ENCODE measurements at regions not wholly inside any gene's neighbourhood (a gene's known extent, or its start where the extent isn't known, plus 50 kb on each side); places are given as distances from the start of the nearest gene placed in this dataset.
"Not testable (repeated sequence)": the region's sequence is repeated elsewhere in the genome, so short reads cannot be mapped to it uniquely, and the experiment has no call there.

DNA sequence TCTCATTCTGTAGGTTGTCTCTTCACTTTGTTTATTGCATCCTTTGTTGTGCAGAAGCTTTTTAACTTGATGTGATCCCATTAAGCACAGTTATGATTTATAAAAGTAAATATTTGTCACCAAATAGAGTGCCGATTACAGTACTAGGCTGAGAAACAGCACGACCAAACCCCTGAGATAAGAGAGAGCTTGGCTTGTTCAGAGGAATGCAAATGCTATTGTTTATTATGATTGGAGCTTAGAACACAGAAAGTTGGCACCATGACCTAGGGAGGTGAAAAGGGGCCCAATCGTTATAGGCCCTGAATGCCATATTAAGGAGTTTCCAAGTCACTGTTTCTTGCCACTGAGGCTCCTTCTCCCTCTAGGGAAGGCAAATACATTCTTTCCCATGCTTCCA is 214.9 kb downstream of the KITLG start:
- Mint-ChIP-seq H3K9me3 (no peaks in the 10 kb centered on the region), H3K27me3 (no peaks in the 10 kb centered on the region), H3K4me3 (no peak overlapping the region), H3K27ac (no peak overlapping the region), H3K4me1 (ENCODE audit: low read depth) (no peaks in the 10 kb centered on the region), H3K36me3 (ENCODE audit: low read depth) (no peaks in the 10 kb centered on the region)
- ATAC-seq (ENCODE audit: poor library complexity) (no peak), DNase-seq (no peak)
- POLR2A ChIA-PET, result no interaction called here
- Histone ChIP-seq H3K4me3 (ENCODE audit: low read length) (no peak overlapping the region), H3K27ac (ENCODE audit: low read depth in 1 of 2, low read length in 2 of 2) (no peak overlapping the region), H3K36me3 (ENCODE audit: insufficient read depth, low read length) (no peaks in the 10 kb centered on the region), H3K27me3 (ENCODE audit: control insufficient read depth in 1 of 2, insufficient read depth in 2 of 2, low read length in 2 of 2) (no peaks in the 10 kb centered on the region), H3K4me1 (ENCODE audit: insufficient read depth, low read length) (no peaks in the 10 kb centered on the region), H3K9me3 (ENCODE audit: control insufficient read depth in 1 of 2, insufficient read depth in 1 of 2, low read length in 2 of 2) (no peaks in the 10 kb centered on the region)
- CTCF ChIA-PET, result no interaction called here
- intact Hi-C loops (cut with DNase I, micrococcal nuclease), result no loop called here
- TF ChIP-seq, protein P1, sequence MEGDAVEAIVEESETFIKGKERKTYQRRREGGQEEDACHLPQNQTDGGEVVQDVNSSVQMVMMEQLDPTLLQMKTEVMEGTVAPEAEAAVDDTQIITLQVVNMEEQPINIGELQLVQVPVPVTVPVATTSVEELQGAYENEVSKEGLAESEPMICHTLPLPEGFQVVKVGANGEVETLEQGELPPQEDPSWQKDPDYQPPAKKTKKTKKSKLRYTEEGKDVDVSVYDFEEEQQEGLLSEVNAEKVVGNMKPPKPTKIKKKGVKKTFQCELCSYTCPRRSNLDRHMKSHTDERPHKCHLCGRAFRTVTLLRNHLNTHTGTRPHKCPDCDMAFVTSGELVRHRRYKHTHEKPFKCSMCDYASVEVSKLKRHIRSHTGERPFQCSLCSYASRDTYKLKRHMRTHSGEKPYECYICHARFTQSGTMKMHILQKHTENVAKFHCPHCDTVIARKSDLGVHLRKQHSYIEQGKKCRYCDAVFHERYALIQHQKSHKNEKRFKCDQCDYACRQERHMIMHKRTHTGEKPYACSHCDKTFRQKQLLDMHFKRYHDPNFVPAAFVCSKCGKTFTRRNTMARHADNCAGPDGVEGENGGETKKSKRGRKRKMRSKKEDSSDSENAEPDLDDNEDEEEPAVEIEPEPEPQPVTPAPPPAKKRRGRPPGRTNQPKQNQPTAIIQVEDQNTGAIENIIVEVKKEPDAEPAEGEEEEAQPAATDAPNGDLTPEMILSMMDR (IDR thresholded peaks at IDR 0.05), result no peak

- intact Hi-C loops (cut with DNase I, micrococcal nuclease), result no loop called here
- Histone ChIP-seq H3K36me3 (ENCODE audit: insufficient read depth, low read length) (no peaks in the 10 kb centered on the region), H3K4me1 (ENCODE audit: insufficient read depth, low read length) (no peaks in the 10 kb centered on the region), H3K9me3 (ENCODE audit: control insufficient read depth in 1 of 2, insufficient read depth in 1 of 2, low read length in 2 of 2) (no peaks in the 10 kb centered on the region), H3K4me3 (ENCODE audit: low read length) (no peak overlapping the region), H3K27me3 (ENCODE audit: control insufficient read depth in 1 of 2, insufficient read depth in 2 of 2, low read length in 2 of 2) (no peaks in the 10 kb centered on the region), H3K27ac (ENCODE audit: low read depth in 1 of 2, low read length in 2 of 2) (no peak overlapping the region)
- Mint-ChIP-seq H3K4me1 (ENCODE audit: low read depth) (no peaks in the 10 kb centered on the region), H3K27ac (no peak overlapping the region), H3K9me3 (no peaks in the 10 kb centered on the region), H3K4me3 (no peak overlapping the region), H3K36me3 (ENCODE audit: low read depth) (no peaks in the 10 kb centered on the region), H3K27me3 (no peaks in the 10 kb centered on the region)
- POLR2A ChIA-PET, result no interaction called here
- DNase-seq (no peak), ATAC-seq (ENCODE audit: poor library complexity) (no peak)
- TF ChIP-seq, protein P1 (IDR thresholded peaks at IDR 0.05), result no peak
- CTCF ChIA-PET, result no interaction called here
Observed at GRCh38 chr12:88366101-88366500, 214.2 kb downstream of the KITLG start.

DNA sequence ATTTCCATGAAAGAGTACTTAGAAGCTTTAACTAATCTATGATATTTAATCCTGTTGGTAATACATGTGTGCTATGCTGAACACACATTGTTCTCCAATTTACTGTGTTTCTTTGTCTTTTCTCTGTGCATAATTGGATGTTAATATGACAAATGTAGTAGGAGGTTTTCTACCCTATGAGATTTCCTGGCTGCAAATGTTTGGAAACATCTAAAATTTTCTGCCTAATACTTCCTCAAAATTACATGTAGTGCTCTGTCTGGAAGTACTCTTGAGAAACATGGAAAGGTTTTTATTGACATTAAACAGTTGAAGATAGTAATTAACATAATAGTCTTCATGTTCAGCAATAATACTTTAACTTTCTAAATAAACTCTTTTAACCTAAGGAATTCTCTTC is 213.0 kb downstream of the KITLG start:
- DNase-seq (no peak), ATAC-seq (ENCODE audit: poor library complexity) (no peak)
- no peaks in the 10 kb centered on the region for H3K4me1 ChIP-seq (ENCODE audit: insufficient read depth, low read length)
- H3K36me3 Mint-ChIP-seq (ENCODE audit: low read depth), result no peaks in the 10 kb centered on the region
- no peaks in the 10 kb centered on the region for H3K27me3 Mint-ChIP-seq
- no peak overlapping the region for H3K4me3 ChIP-seq (ENCODE audit: low read length)
- H3K27ac ChIP-seq (ENCODE audit: low read depth in 1 of 2, low read length in 2 of 2), result no peak overlapping the region
- no peaks in the 10 kb centered on the region for H3K36me3 ChIP-seq (ENCODE audit: insufficient read depth, low read length)
- H3K9me3 ChIP-seq (ENCODE audit: control insufficient read depth in 1 of 2, insufficient read depth in 1 of 2, low read length in 2 of 2), result no peaks in the 10 kb centered on the region
- ChIA-PET POLR2A (no interaction called here), CTCF (no interaction called here)
- no peak overlapping the region for H3K27ac Mint-ChIP-seq
- no peaks in the 10 kb centered on the region for H3K4me1 Mint-ChIP-seq (ENCODE audit: low read depth)
- H3K9me3 Mint-ChIP-seq, result no peaks in the 10 kb centered on the region
- TF ChIP-seq, protein P1 (IDR thresholded peaks at IDR 0.05), result no peak
- no peak overlapping the region for H3K4me3 Mint-ChIP-seq
- H3K27me3 ChIP-seq (ENCODE audit: control insufficient read depth in 1 of 2, insufficient read depth in 2 of 2, low read length in 2 of 2), result no peaks in the 10 kb centered on the region
- intact Hi-C loops (cut with DNase I, micrococcal nuclease), result no loop called here

DNA sequence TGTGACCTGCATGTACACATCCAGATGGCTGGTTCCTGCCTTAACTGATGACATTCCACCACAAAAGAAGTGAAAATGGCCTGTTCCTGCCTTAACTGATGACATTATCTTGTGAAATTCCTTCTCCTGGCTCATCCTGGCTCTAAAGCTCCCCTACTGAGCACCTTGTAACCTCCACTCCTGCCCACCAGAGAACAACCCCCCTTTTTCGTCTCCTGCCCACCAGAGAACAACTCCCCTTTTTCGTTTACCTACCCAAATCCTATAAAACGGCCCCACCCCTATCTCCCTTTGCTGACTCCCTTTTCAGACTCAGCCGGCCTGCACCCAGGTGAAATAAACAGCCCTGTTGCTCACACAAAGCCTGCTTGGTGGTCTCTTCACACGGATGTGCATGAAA is 212.2 kb downstream of the KITLG start:
- H3K4me3 Mint-ChIP-seq; DNase-seq; ATAC-seq (ENCODE audit: poor library complexity); H3K4me3 ChIP-seq (ENCODE audit: low read length); H3K27ac Mint-ChIP-seq; H3K4me1 Mint-ChIP-seq (ENCODE audit: low read depth); H3K36me3 Mint-ChIP-seq (ENCODE audit: low read depth); H3K27me3 Mint-ChIP-seq; H3K9me3 ChIP-seq (ENCODE audit: control insufficient read depth in 1 of 2, insufficient read depth in 1 of 2, low read length in 2 of 2); intact Hi-C loops (cut with DNase I, micrococcal nuclease); H3K36me3 ChIP-seq (ENCODE audit: insufficient read depth, low read length); CTCF ChIA-PET; H3K27me3 ChIP-seq (ENCODE audit: control insufficient read depth in 1 of 2, insufficient read depth in 2 of 2, low read length in 2 of 2); POLR2A ChIA-PET; H3K9me3 Mint-ChIP-seq; H3K4me1 ChIP-seq (ENCODE audit: insufficient read depth, low read length); H3K27ac ChIP-seq (ENCODE audit: low read depth in 1 of 2, low read length in 2 of 2): not testable (repeated sequence)
